HG02943 (cell line): ENCODE measurements at regions not wholly inside any gene's neighbourhood (a gene's known extent, or its start where the extent isn't known, plus 50 kb on each side); places are given as distances from the start of the nearest gene placed in this dataset.
"Not testable (repeated sequence)": the region's sequence is repeated elsewhere in the genome, so short reads cannot be mapped to it uniquely, and the experiment has no call there.

Experiments
- ATAC-seq: cut with Tn5 transposase; IDR thresholded peaks from one replicate; pipeline ENCODE4 v1.9.1; 2021; ENCODE audit warnings: mild to moderate bottlenecking, low read depth, moderate library complexity; ENCODE audit not compliant: unreplicated experiment

DNA sequence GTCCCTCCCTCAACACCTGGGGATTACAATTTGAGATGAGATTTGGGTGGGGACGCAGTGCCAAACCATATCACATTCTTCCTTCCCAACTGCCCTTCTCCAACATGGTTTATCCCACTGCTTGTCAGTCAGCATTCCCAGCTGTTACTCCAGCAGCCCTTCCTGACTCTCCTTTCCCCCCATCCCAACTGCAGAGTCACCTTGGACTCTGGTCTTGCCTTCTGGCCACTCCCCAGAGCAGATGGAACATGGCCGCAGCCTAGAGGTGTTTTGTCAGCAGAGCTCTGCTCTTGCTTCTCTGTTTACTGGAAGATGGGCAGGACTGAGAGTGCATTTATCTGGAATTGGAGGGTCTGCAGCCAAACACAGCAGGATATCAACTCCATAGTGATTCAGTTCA lies 51.2 kb upstream of the MEX3C start:
- ATAC-seq: no peak

DNA sequence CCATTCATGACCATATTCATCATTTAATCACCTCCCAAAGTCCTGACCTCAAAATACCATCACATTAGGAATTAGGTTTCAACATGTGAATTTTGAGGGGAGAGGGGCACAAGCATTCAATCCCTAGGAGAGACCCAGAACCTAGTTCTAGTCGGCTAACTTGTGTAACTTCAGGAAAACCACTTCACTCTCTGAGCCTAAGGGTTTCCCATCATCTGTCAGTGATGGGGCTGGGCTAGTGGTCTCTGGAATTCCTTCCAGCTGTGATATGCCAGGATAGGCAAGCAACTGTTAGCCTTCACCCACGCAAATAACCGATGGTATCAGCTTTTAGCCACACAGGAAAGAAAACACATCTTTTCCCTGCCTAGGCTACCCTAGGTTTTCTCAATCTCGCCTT lies 52.5 kb upstream of the MEX3C start:
- ATAC-seq: no peak

DNA sequence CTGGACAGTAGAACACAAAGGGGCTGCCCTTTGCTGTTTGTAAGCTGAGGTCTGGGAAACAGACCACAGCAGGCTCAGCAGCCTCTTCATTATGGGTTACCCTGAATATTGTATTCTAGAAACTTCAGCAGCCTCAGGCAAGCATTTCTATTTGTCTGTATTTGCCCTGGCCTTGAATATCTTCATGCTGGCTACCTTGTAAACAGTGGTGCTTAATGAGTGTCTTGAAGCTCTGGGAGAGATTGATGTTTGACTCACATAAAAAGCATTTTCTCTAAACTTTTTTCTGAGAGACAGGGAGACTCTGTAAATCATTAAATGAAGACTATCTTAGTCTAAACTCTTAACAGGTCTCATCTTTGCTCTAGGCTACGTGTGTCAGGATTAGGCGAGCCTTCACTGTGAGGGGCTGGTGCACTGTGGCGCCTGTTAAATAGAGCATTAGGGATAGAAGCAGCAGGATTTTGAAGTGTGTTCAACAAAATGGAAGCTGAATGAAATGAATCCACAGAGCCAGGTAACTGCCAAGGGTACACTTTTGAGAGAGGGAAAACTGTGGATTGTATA lies 53.1 kb upstream of the MEX3C start:
- no peak for ATAC-seq

DNA sequence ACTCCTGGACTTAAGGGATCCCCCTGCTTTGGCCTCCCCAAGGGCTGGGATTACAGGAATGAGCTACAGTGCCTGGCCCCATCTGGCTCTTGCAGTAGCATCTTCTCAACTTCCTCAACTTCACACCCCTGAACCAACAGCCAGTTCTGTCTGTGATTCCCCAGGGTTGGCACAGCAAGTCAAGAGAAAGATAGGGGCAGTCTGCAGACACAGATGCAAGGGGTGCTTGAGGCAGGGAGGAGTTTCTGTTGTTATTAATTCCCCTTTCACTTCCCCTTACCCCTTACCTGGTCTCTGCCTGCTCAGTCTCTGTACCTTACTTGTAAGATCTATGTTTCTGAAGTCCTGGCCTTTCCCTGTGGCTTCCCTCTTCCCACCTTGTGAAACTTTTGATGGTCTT lies 54.1 kb upstream of the MEX3C start:
- ATAC-seq: peak; percentile 99

DNA sequence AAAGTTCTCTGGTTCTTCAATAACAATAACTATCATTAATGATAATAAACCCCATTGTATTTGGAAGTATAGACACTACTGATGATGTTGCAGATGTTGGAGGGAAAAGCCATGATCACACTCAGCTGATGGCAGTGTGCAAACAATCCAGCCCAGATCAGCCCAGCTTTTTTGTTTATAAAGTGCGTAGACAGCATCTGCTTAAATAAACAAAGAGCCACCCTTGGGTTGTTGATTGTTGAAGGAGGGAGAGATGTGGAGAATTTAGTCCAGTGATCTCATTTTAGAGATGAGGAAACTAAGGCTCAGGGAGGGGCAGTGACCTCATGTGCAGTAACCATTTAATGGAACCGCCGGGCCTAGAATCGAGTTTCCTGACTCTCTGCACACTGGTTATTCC lies 56.0 kb upstream of the MEX3C start:
- no peak for ATAC-seq

DNA sequence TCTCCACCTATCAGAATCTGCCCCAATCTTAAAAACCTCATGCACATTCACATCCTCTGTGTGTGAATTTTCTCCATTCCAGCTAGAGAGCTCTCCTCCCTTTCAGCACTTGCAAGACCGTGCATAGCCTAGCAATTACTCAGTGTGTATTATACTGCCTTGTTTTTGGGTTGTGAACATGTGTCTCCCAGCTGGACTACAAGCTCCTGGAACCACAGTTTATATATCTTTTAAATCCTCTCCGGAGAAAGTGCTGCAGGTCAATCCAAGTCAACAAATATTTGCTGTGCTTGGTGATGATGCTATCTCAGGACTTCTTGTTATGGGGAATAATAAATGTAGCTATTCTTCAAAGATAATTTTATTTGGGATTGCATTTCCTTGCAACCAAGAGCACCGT lies 58.2 kb upstream of the MEX3C start:
- no peak for ATAC-seq

DNA sequence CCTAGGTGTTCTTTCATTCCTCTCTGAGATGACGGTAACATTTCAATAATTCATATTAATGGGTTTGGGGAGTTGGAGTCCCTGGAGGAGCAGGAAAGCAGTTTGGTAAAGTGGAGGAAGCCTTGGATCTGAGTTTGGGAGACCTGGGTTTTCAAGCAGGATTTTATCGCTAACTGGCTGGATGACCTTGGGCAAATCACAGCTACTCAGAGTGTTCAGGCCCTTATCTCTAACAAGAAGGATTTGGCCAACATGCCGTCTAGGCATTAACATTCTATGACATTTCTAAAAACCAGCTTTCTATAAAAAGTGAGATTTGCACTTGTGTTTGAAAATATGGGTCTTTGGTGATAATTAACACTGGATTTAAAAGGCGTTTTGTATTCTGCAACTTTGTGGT lies 59.7 kb upstream of the MEX3C start:
- ATAC-seq: no peak

DNA sequence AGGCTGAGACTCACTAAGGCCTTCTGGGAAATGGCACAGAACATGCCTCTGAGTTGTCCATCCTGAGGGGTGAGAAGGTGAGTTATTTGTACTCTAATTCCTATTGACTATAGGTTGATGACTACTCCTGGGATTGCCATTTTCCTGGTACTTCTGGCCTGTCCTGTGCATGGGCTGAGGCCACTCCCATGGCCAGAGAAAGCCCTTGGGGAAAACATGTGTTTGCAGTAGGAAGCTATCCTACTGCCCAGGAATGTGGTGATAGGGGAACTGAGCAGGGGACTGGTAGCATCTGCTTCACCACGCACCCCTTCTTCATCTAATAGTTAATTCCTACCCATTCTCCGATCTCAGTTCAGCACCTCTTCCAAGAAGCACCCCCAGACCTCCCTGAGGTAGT lies 62.6 kb upstream of the MEX3C start:
- no peak for ATAC-seq

DNA sequence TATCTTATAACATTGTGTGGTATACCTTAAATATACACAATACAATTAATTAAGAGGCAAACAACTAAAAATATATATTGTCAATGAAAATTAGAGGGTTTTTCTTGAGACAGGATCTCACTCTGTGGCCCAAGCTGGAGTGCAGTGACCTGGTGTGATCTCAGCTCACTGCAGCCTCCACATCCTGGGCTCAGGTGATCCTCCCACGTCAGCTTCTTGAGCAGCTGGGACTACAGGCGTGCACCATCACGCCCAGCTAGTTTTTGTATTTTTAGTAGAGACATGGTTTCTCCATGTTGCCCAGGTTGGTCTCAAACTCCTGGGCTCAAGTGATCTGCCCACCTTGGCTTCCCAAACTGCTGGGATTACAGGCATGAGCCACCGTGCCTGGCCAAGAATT lies 68.6 kb upstream of the MEX3C start:
- ATAC-seq: not testable (repeated sequence)

DNA sequence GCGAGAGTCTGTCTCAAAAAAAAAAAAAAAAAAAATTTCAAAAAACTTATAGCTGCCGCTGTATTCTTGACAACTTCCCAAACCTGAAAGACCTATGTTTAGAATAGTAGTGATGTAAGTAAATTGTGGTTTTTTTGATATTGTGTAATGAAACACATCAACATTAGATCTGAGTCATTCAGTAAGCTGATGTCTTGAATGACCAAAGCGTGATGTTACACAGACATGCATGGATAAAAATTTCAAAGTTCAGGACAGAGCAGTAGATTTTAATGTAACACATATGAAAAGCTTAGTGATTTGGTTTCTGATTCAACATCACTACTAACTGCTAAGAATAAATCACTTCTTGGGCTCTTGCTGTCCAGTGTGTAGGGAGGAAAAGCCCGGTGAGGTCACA lies 69.3 kb upstream of the MEX3C start:
- ATAC-seq: no peak

DNA sequence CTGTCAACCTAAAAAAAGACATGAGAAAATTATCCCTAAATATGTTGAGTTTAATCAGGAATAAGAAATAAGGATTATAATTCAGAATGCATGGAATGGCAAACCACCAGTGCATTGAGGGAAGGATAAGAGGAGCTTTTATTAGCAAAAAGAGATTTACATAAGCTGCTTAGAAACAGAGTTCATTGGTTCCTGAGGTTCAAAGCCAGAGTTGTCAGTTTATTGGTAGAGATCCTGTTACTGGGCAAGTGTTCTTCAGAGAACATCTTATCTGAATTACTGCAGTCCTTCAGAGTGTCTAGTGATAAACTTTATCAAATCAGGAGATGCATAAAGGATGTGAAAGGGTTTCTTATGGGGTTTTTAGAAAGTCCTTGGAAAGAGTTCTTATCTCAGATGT lies 76.0 kb upstream of the MEX3C start:
- no peak for ATAC-seq

DNA sequence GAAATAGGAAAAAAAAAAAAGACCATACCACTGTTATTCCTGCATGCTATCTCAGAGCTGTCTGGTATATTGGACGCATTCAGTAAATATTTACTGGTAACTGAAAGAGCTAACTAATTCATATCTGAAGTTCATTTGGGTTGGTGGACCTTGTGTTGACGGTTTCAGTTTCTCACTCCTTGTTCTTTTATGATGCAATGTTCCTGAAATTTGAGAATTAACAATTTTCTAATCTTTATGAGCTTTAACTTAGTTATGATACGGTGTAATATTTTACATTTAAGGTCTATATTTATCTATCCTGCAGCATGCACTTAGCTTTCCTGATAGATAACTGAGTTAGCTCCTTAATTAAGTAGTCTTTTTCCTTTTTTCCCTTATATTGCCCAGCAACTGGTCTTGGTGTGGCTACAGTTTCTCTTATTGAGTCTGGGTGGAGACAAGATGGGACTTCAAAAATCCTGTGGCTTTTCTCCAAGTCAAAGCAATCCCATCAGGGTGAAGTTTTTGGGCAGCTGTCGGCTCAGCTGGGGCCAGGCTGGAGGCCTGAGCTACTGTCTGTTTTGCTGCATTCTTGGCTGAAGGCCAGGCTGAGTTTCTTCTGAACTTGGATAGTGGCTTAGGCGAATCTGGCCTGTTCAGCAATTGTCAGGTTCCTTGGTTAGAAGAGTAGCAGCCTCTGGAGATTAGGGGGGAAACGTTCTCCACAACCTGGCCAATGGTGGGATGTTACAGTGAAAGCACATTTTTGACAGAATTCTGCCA lies 78.4 kb upstream of the MEX3C start:
- no peak for ATAC-seq

DNA sequence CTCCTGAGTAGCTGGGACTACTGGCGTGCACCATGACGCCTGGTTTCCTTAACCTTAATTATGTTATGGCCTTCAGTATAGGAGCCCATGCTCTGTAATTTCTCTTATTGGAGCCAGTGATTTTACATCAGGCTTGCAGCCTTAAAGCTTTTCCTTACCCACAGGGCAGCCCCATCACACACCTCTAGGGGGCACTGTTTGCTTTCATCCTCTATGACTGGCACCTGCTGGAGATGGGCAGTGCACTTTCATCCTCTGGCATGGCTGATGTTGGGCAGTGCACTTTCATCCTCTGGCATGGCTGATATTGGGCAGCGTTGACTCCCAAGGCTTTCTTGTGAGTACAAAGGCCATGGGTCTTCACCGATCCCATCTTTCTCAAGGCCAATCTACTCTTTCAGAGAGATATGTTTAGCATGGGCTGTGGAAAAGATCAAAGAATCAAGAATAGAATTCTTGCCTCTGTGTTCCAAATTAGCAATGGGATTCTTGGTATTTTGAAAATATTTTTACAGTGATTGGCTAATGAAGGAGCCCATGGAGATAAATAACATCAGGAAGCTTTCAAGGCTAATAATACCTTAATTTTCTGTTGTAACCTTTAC lies 80.7 kb upstream of the MEX3C start:
- ATAC-seq: no peak

DNA sequence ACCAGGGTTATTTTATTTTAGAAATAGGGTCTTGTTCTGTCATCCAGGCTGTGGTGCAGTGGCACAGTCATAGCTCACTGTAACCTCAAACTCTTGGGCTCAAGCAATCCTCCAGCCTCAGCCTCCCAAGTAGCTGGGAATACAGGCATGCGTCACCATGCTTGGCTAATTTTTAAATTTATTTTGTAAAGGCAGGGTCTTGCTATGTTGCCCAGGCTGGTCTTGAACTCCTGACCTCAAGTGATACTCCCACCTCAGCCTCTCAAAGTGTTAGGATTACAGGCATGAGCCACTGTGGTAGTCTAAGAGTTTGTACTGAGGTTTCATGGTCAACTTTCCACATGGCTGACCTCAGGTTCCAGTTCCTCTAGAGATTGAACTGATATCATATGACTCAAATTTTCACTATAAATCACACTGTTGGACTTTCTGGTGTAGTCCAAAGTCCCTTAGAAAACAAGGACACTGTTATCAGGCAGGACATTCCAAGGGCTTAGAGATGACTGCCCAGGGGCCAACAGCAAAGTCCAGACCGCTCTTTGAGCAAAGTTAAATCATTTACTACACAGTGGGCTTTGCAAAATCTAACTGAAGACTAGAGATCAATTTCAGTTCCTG lies 82.0 kb upstream of the MEX3C start:
- peak; percentile 58 for ATAC-seq

DNA sequence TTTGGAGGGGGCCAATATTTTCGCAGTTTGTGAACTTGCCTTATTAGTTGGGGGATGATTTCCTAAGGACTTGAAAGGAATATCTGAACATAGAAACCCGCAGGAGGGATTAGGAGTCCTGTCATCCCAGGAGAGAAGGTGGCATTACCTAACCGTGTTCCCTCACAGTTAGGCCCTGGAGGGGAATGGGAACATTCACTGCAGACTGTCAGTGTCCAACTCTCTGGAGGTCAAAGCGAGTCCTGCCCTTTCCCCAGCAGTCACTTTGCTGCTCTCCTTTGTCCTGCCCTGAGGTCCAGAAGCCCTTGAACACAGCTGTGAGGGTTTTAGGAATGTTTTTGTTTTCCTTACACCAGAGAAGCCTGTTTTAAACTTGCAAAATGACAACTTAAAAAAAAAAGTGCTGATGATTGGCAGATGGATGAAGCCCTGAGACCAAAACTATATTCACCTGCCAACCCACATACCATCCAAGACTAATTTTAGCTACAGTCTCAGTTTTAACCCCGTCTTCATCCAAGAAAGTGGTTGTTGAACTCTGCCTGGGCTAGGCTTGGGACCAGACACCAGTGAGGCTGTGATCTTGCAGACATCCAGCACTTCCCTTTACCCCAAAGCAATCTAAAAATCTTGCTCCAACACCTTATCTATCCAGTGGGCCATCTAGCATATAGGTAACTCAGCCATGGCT lies 90.5 kb upstream of the MEX3C start:
- ATAC-seq: no peak

DNA sequence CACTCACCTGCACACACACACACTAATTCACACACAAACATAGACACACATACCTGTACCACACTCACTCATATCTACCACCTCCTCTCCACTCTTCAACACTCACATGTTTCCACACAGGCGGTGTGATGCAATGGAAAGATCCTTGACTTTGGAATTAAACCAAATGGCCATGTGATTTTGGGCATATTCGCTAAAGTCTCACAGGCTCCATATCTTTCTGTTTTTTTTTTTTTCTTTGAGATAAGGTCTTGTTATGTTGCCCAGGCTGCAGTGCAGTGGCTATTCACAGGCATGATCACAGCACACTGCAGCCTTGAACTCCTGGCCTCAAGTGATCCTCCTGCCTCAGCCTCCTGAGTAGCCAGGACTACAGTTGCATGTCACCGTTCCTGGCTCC lies 91.1 kb upstream of the MEX3C start:
- no peak for ATAC-seq

DNA sequence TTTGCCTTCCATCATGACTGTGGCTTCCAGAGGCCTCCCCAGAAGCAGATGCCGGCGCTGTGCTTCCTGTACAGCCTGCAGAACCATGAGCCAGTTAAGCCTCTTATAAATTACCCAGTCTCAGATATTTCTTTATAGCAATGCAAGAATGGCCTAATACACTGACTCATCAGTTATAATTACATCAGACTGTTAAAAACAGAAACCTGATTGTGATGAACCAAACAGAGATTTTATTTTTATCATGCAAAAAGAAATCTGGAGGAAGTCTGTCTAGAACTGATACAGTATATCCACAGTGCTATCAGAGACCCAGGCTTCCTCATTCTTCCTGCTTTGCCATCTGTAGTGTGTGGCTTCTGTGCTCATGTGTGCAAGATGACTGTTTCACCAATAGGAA lies 93.4 kb upstream of the MEX3C start:
- no peak for ATAC-seq

DNA sequence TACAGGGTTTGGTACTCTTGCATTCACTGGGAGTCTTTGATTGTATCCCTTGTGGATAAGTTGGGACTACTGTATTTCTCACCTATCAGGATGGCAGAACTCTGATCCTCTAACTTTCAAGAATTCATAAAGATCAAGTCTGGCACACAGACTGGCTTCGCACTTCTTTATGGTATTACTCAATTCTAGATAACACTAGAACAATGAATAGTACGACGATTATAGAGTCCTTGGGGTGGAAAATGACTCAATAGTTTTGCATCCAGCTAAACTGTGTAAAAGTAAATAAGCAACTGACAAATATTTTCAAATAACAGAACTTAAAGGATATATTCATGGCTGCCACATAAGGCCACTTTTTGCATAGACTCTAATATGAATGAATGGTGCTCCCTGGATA lies 103.4 kb upstream of the MEX3C start:
- ATAC-seq: no peak

DNA sequence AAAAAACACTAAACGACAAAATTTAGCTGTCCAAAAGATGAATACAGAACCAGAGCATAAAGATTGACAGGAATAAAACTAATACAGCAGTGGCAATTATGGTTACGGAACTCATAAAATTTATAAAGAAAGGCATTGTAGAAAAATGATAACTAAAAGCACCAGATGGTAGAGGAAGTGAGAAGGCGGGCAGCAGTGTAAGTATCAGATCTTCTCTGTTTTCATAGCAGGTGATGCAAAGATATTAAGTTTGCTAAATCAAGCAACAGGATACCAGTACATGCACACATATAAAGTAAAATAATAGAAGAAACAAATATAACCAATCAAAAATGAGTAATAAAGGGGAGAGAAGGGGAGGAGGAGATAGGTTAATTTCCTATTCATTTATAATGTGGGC lies 103.9 kb upstream of the MEX3C start:
- ATAC-seq: no peak

DNA sequence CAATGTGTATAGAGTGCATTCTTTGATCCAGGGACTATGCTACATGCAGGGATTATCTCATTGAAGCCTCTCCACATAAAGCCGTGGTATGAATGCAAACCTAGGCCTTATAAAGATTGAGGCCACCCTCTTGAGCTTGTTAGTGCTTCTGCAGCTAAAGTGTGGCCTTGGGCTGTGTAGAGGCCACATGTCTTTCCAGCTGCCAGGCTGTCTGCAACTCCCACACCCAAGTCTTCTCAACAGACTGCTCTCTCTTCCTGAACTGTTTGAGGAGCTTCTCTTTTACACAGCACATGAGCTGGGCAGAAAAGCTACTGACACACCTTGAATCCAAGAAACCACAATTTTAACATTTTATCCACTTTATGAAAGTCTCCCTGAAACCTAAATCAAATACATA lies 119.2 kb upstream of the MEX3C start:
- ATAC-seq: no peak

DNA sequence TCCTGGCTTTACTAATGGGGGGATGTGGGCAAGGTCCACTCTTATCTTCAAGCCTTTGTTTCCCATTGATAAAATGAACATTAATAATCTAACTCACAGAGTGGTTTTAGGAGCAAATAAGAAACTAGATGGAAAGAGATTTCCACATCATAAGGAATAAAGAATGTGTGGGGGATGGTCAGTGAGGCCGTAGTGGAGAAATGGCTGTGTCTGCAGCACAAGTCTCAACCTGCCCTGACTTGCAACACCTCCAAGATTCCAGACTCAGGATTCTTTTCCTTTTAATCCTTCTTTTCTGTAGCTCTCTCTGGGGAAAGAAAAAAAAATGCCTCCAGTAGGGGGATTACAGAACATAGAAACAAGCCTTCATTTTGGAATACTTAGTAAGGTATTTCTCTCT lies 124.2 kb upstream of the MEX3C start:
- ATAC-seq: no peak
